Keratinocyte (primary cell): ENCODE measurements at regions not wholly inside any gene's neighbourhood (a gene's known extent, or its start where the extent isn't known, plus 50 kb on each side); places are given as distances from the start of the nearest gene placed in this dataset.

Source experiments
- DNase-seq: peaks from one replicate; pipeline ENCODE4 v3.0.0-alpha.2; 2011; ENCODE audit warnings: low read depth, missing footprints, low spot score
- FAIRE-seq: peaks from 2 replicates; lab custom pipeline; 2011; peaks lifted over from hg19 to GRCh38; lab: Jason Lieb, UNC
- H2AFZ ChIP-seq: 2 replicates; pipeline ENCODE4 v1.6.0; 2012; ENCODE audit warnings: low read length, control low read depth, inconsistent platforms; ENCODE audit not compliant: control insufficient read depth
- H3K27ac ChIP-seq: 2 replicates; pipeline ENCODE4 v1.5.1; 2011; ENCODE audit warnings: low read length; ENCODE audit not compliant: control insufficient read depth, insufficient read depth
- H3K27me3 ChIP-seq: 3 replicates; pipeline ENCODE4 v1.6.0; 2011; ENCODE audit warnings: low read length; ENCODE audit not compliant: control insufficient read depth, insufficient read depth; ENCODE audit errors: extremely low read depth
- H3K36me3 ChIP-seq, 2 experiments: 2 replicates in 1 of 2; 3 replicates in 1 of 2; pipeline ENCODE4 v1.5.1; 2011; ENCODE audit warnings: low read length in 2 of 2, mild to moderate bottlenecking in 1 of 2; ENCODE audit not compliant: control insufficient read depth in 2 of 2, insufficient read depth in 2 of 2; ENCODE audit errors: extremely low read depth in 1 of 2
- H3K4me1 ChIP-seq: 3 replicates; pipeline ENCODE4 v1.5.1; 2011; ENCODE audit warnings: low read length; ENCODE audit not compliant: control insufficient read depth, insufficient read depth; ENCODE audit errors: extremely low read depth
- H3K4me2 ChIP-seq: 3 replicates; pipeline ENCODE4 v1.6.0; 2011; ENCODE audit warnings: low read depth, low read length; ENCODE audit not compliant: control insufficient read depth, insufficient read depth; ENCODE audit errors: extremely low read depth
- H3K4me3 ChIP-seq, 3 experiments: fragments of 200-600 bp in 1 of 3; sonication (generic) in 1 of 3; 2 replicates in 2 of 3; 3 replicates in 1 of 3; pipeline ENCODE4 v1.5.1; 2011 to 2016; ENCODE audit warnings: low read length in 3 of 3, mild to moderate bottlenecking in 3 of 3, control low read depth in 2 of 3, inconsistent platforms in 1 of 3, low read depth in 1 of 3, mixed read lengths in 1 of 3, mixed run types in 1 of 3, moderate library complexity in 1 of 3; ENCODE audit not compliant: control insufficient read depth in 2 of 3, insufficient read depth in 2 of 3; ENCODE audit errors: extremely low read depth in 1 of 3
- H3K79me2 ChIP-seq: 2 replicates; pipeline ENCODE4 v1.6.0; 2012; ENCODE audit warnings: low read length; ENCODE audit not compliant: control insufficient read depth, insufficient read depth
- H3K9ac ChIP-seq: 3 replicates; pipeline ENCODE4 v1.6.0; 2011; ENCODE audit warnings: low read length; ENCODE audit not compliant: control insufficient read depth, insufficient read depth; ENCODE audit errors: extremely low read depth
- H3K9me1 ChIP-seq: 3 replicates; pipeline ENCODE4 v1.6.0; 2011; ENCODE audit warnings: low read length; ENCODE audit not compliant: control insufficient read depth, insufficient read depth; ENCODE audit errors: extremely low read depth
- H3K9me3 ChIP-seq: 2 replicates; pipeline ENCODE4 v1.5.1; 2012; ENCODE audit warnings: low read depth, low read length; ENCODE audit not compliant: control insufficient read depth
- H4K20me1 ChIP-seq: 3 replicates; pipeline ENCODE4 v1.6.0; 2011; ENCODE audit warnings: low read length; ENCODE audit not compliant: control insufficient read depth, insufficient read depth; ENCODE audit errors: extremely low read depth
- CTCF ChIP-seq, 3 experiments: IDR thresholded peaks in 1 of 3; conservative IDR thresholded peaks in 1 of 3; optimal IDR thresholded peaks in 1 of 3; 2 replicates in 2 of 3; 3 replicates in 1 of 3; pipeline versions ENCODE3 to v1.5.1; 2011; ENCODE audit warnings: low read length in 3 of 3, mild to moderate bottlenecking in 3 of 3, moderate library complexity in 2 of 3, control low read depth in 1 of 3, inconsistent platforms in 1 of 3; ENCODE audit not compliant: insufficient read depth in 2 of 3; ENCODE audit errors: extremely low read depth in 1 of 3
- EZH2 ChIP-seq: IDR thresholded peaks from one replicate; pipeline ENCODE4 v1.6.1; 2012; ENCODE audit warnings: inconsistent platforms, mild to moderate bottlenecking, low read length, moderate library complexity
- dilution Hi-C: fragments of 300-500 bp; cut with MboI; formaldehyde crosslinking; loops from one replicate; pipeline ENCODE4 v1.7.0; 2020; ENCODE audit warnings: low sequenced_read_pairs; ENCODE audit not compliant: extremely low pct_ligation_motif_present

GRCh38 chr1:104621221-104621620, 871.5 kb downstream of the AMY1C start:
- Histone ChIP-seq H3K9me3 (peaks cover 1% of the 10 kb centered on the region), H4K20me1 (no peaks in the 10 kb centered on the region), H3K27me3 (no peaks in the 10 kb centered on the region), H3K4me2 (no peak overlapping the region), H3K9ac (no peak overlapping the region), H3K79me2 (no peaks in the 10 kb centered on the region), H3K4me1 (no peaks in the 10 kb centered on the region), H3K36me3 (no peaks in the 10 kb centered on the region), H3K4me3 (no peak overlapping the region), H3K9me1 (no peaks in the 10 kb centered on the region), H2AFZ (no peak overlapping the region), H3K27ac (no peak overlapping the region)
- dilution Hi-C loops: no loop called here
- TF ChIP-seq EZH2: no peak
- DNase-seq (no peak), FAIRE-seq (no peak)

- Histone ChIP-seq H4K20me1 (no peaks in the 10 kb centered on the region), H3K79me2 (no peaks in the 10 kb centered on the region), H3K27me3 (no peaks in the 10 kb centered on the region), H3K9ac (no peak overlapping the region), H3K27ac (no peak overlapping the region), H2AFZ (no peak overlapping the region), H3K4me2 (no peak overlapping the region), H3K36me3 (no peaks in the 10 kb centered on the region), H3K4me3 (no peak overlapping the region), H3K4me1 (no peaks in the 10 kb centered on the region), H3K9me3 (peaks cover 1% of the 10 kb centered on the region), H3K9me1 (no peaks in the 10 kb centered on the region)
- TF ChIP-seq CTCF (optimal IDR thresholded peaks at IDR 0.05 in 1 of 3, IDR thresholded peaks at IDR 0.05 in 1 of 3, conservative IDR thresholded peaks at IDR 0.05 in 1 of 3; ENCODE audit: extremely low read depth in 1 of 3, insufficient read depth in 2 of 3, low read length in 3 of 3) (no peak), EZH2 (no peak)
- no peak for FAIRE-seq
- no peak for DNase-seq
- dilution Hi-C loops: no loop called here
Observed at GRCh38 chr1:104624538-104624937, 874.8 kb downstream of the AMY1C start.

GRCh38 chr1:104629589-104629988, 879.9 kb downstream of the AMY1C start:
- FAIRE-seq: no peak
- H3K27me3 ChIP-seq: no peaks in the 10 kb centered on the region
- no peaks in the 10 kb centered on the region for H4K20me1 ChIP-seq
- H3K9me3 ChIP-seq: no peaks in the 10 kb centered on the region
- H3K79me2 ChIP-seq: no peaks in the 10 kb centered on the region
- DNase-seq: no peak
- H3K4me2 ChIP-seq: no peak overlapping the region
- no peak overlapping the region for H3K4me3 ChIP-seq
- no peak overlapping the region for H3K9ac ChIP-seq
- H3K9me1 ChIP-seq: no peaks in the 10 kb centered on the region
- H2AFZ ChIP-seq: no peak overlapping the region
- dilution Hi-C loops: no loop called here
- no peaks in the 10 kb centered on the region for H3K4me1 ChIP-seq
- H3K27ac ChIP-seq: no peak overlapping the region
- H3K36me3 ChIP-seq: no peaks in the 10 kb centered on the region
- TF ChIP-seq CTCF (optimal IDR thresholded peaks at IDR 0.05 in 1 of 3, IDR thresholded peaks at IDR 0.05 in 1 of 3, conservative IDR thresholded peaks at IDR 0.05 in 1 of 3; ENCODE audit: extremely low read depth in 1 of 3, insufficient read depth in 2 of 3, low read length in 3 of 3) (no peak), EZH2 (no peak)
